Peyer's patch (tissue), 4 donors: ENCODE measurements at regions not wholly inside any gene's neighbourhood (a gene's known extent, or its start where the extent isn't known, plus 50 kb on each side); places are given as distances from the start of the nearest gene placed in this dataset.

Experiments used
- POLR2A ChIP-seq, 2 donors: fragments of 450-650 bp; IDR thresholded peaks; one replicate each; pipeline ENCODE4 v1.5.1; 2017; ENCODE audit warnings: antibody characterized with exemption in 2 of 2, mild to moderate bottlenecking in 2 of 2, moderate library complexity in 2 of 2
- TF ChIP-seq, protein P1 (sequence below), 6 experiments: fragments of 450-650 bp in 4 of 6; fragments of 200-600 bp in 2 of 6; sonication (generic) in 1 of 6; IDR thresholded peaks; one replicate each; pipeline ENCODE4 v1.5.1; 2017 to 2019; ENCODE audit warnings: antibody characterized with exemption in 6 of 6, mild to moderate bottlenecking in 3 of 6, moderate library complexity in 1 of 6

GRCh38 chr2:220441404-220441803, 814.0 kb downstream of the SLC4A3 start:
- TF ChIP-seq, protein P1, sequence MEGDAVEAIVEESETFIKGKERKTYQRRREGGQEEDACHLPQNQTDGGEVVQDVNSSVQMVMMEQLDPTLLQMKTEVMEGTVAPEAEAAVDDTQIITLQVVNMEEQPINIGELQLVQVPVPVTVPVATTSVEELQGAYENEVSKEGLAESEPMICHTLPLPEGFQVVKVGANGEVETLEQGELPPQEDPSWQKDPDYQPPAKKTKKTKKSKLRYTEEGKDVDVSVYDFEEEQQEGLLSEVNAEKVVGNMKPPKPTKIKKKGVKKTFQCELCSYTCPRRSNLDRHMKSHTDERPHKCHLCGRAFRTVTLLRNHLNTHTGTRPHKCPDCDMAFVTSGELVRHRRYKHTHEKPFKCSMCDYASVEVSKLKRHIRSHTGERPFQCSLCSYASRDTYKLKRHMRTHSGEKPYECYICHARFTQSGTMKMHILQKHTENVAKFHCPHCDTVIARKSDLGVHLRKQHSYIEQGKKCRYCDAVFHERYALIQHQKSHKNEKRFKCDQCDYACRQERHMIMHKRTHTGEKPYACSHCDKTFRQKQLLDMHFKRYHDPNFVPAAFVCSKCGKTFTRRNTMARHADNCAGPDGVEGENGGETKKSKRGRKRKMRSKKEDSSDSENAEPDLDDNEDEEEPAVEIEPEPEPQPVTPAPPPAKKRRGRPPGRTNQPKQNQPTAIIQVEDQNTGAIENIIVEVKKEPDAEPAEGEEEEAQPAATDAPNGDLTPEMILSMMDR (IDR thresholded peaks at IDR 0.05), result no peak
- TF ChIP-seq POLR2A (IDR thresholded peaks at IDR 0.05), result no peak
